ENCODE measurements at regions not wholly inside any gene's neighbourhood (a gene's known extent, or its start where the extent isn't known, plus 50 kb on each side); places are given as distances from the start of the nearest gene placed in this dataset.
A peak's percentile ranks its signal among the peaks of the same experiment; 100 is the strongest.
"Not testable (repeated sequence)": the region's sequence is repeated elsewhere in the genome, so short reads cannot be mapped to it uniquely, and the experiment has no call there.

DNA sequence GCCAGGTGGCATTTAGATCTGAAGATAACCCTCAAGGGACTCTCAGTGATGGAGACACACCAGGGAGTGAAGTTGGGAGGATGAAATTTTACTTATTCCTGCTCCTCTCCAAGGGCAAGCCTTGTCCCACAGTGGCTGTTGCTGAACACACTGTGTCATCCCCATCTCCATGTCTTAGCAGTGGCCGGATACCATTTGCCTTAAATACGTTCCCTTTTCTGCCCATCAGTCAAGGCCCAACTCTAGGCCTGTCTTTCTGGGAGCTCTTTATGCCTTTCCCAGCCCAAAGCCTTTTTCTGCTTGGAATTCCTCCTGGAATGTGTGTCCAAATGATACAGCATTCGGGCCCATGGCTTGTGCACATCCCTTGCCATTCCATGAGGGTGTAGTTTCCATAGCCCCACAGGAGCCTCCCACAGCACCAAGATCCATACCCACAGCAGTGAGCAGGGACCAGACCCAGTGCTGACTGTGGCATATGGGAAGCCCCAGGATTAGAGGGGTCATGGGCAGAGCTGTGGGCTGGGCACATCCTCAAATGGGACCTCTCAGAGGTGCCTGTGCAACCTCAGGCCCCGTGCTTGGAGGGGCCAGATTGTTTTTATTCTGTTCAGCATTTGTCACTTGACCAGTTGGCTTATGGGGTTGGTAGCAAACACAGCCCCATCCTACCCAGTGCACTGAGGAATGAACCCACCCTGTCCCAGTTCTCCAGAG is 63.7 kb upstream of the PRR23C start:
- no peak overlapping the region for H3K18ac ChIP-seq (ENCODE audit: low read length)
- H3K27me3 ChIP-seq (ENCODE audit: control insufficient read depth in 3 of 3, insufficient read depth in 3 of 3, low read depth in 1 of 3, low read length in 3 of 3), result peaks cover 0 to 4% (median 3%) of the 10 kb centered on the region in 3 experiments
- no peak overlapping the region for H3K14ac ChIP-seq (ENCODE audit: low read length)
- no peak overlapping the region for H2BK120ac ChIP-seq (ENCODE audit: low read depth, low read length)
- H3K4ac ChIP-seq (ENCODE audit: low read length), result no peak overlapping the region
- no peak overlapping the region for H3K27ac ChIP-seq (replicated peaks; ENCODE audit: low read length)
- no peak overlapping the region for H4K91ac ChIP-seq (ENCODE audit: low read depth, low read length, poor library complexity)
- H3K23ac ChIP-seq (ENCODE audit: low read depth, low read length, poor library complexity), result no peak overlapping the region
- DNase-seq (ENCODE audit: low spot score), result no peak
- H3K4me3 ChIP-seq (ENCODE audit: low read length in 2 of 2), result no peak overlapping the region
- H2AK5ac ChIP-seq (ENCODE audit: low read depth, low read length), result no peak overlapping the region
- H2BK12ac ChIP-seq (ENCODE audit: low read length), result no peak overlapping the region
- H4K8ac ChIP-seq (ENCODE audit: low read depth, low read length), result no peak overlapping the region
- H3K36me3 ChIP-seq (replicated peaks in 1 of 2; ENCODE audit: control insufficient read depth in 2 of 2, insufficient read depth in 2 of 2, low read length in 2 of 2), result no peaks in the 10 kb centered on the region
- no CpG with 5 or more reads among the region's 4 CpGs for WGBS, 2 donors (ENCODE audit: extremely low coverage in 2 of 2, insufficient read length in 2 of 2, insufficient replicate concordance in 1 of 2)
- no peak overlapping the region for H2AFZ ChIP-seq (ENCODE audit: low read length)
- H3K79me1 ChIP-seq (ENCODE audit: low read depth, low read length), result no peaks in the 10 kb centered on the region
- no peak overlapping the region for H2BK5ac ChIP-seq (ENCODE audit: low read length)
- H2BK15ac ChIP-seq (ENCODE audit: low read length), result no peak overlapping the region
- H3K4me1 ChIP-seq (ENCODE audit: control insufficient read depth in 2 of 2, insufficient read depth in 1 of 2, low read depth in 1 of 2, low read length in 2 of 2), result no peaks in the 10 kb centered on the region
- peak overlapping the region; percentile 26 for H3K9ac ChIP-seq (ENCODE audit: low read depth, low read length, poor library complexity)
- no peak overlapping the region for H3K4me2 ChIP-seq (ENCODE audit: insufficient read depth, low read length, poor library complexity, severe bottlenecking)
- H3K9me3 ChIP-seq (replicated peaks in 1 of 2; ENCODE audit: control insufficient read depth in 2 of 2, insufficient read depth in 1 of 2, low read depth in 1 of 2, low read length in 2 of 2), result no peaks in the 10 kb centered on the region

DNA sequence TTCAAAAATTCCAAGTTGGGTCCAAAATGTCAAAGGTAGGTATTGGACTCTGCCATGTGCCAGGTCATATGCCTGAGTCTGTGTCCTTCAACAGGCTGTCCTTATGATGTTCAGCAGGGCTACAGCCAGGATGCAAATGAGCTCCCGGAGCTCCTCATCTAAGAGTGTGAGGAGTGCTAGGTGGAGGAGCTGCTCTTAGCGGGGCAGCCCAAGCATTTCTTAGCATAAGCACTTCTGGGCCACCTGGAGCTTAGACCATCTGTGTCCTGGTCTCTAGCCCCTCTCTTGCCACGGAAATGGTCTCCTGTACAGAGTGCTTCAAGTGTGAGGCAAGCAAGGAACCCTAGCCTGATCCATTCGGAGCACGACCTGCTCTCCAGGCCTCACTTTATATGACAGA is 64.6 kb upstream of the PRR23C start:
- H2BK5ac ChIP-seq (ENCODE audit: low read length), result no peak overlapping the region
- no peaks in the 10 kb centered on the region for H3K9me3 ChIP-seq (replicated peaks in 1 of 2; ENCODE audit: control insufficient read depth in 2 of 2, insufficient read depth in 1 of 2, low read depth in 1 of 2, low read length in 2 of 2)
- H3K36me3 ChIP-seq (replicated peaks in 1 of 2; ENCODE audit: control insufficient read depth in 2 of 2, insufficient read depth in 2 of 2, low read length in 2 of 2), result no peaks in the 10 kb centered on the region
- no peak overlapping the region for H4K91ac ChIP-seq (ENCODE audit: low read depth, low read length, poor library complexity)
- no peak overlapping the region for H2BK15ac ChIP-seq (ENCODE audit: low read length)
- no peak overlapping the region for H2AK5ac ChIP-seq (ENCODE audit: low read depth, low read length)
- no peak overlapping the region for H3K9ac ChIP-seq (ENCODE audit: low read depth, low read length, poor library complexity)
- H3K27ac ChIP-seq (replicated peaks; ENCODE audit: low read length), result no peak overlapping the region
- no peak overlapping the region for H4K8ac ChIP-seq (ENCODE audit: low read depth, low read length)
- no peak overlapping the region for H3K23ac ChIP-seq (ENCODE audit: low read depth, low read length, poor library complexity)
- no CpG with 5 or more reads among the region's 5 CpGs for WGBS, 2 donors (ENCODE audit: extremely low coverage in 2 of 2, insufficient read length in 2 of 2, insufficient replicate concordance in 1 of 2)
- H3K4me2 ChIP-seq (ENCODE audit: insufficient read depth, low read length, poor library complexity, severe bottlenecking), result no peak overlapping the region
- no peaks in the 10 kb centered on the region for H3K79me1 ChIP-seq (ENCODE audit: low read depth, low read length)
- peaks cover 0 to 4% (median 3%) of the 10 kb centered on the region in 3 experiments for H3K27me3 ChIP-seq (ENCODE audit: control insufficient read depth in 3 of 3, insufficient read depth in 3 of 3, low read depth in 1 of 3, low read length in 3 of 3)
- H3K4me3 ChIP-seq (ENCODE audit: low read length in 2 of 2), result no peak overlapping the region
- H3K18ac ChIP-seq (ENCODE audit: low read length), result no peak overlapping the region
- DNase-seq (ENCODE audit: low spot score), result no peak
- H3K4me1 ChIP-seq (ENCODE audit: control insufficient read depth in 2 of 2, insufficient read depth in 1 of 2, low read depth in 1 of 2, low read length in 2 of 2), result no peaks in the 10 kb centered on the region
- H2BK120ac ChIP-seq (ENCODE audit: low read depth, low read length), result no peak overlapping the region
- no peak overlapping the region for H3K14ac ChIP-seq (ENCODE audit: low read length)
- no peak overlapping the region for H2BK12ac ChIP-seq (ENCODE audit: low read length)
- H2AFZ ChIP-seq (ENCODE audit: low read length), result no peak overlapping the region
- H3K4ac ChIP-seq (ENCODE audit: low read length), result no peak overlapping the region

DNA sequence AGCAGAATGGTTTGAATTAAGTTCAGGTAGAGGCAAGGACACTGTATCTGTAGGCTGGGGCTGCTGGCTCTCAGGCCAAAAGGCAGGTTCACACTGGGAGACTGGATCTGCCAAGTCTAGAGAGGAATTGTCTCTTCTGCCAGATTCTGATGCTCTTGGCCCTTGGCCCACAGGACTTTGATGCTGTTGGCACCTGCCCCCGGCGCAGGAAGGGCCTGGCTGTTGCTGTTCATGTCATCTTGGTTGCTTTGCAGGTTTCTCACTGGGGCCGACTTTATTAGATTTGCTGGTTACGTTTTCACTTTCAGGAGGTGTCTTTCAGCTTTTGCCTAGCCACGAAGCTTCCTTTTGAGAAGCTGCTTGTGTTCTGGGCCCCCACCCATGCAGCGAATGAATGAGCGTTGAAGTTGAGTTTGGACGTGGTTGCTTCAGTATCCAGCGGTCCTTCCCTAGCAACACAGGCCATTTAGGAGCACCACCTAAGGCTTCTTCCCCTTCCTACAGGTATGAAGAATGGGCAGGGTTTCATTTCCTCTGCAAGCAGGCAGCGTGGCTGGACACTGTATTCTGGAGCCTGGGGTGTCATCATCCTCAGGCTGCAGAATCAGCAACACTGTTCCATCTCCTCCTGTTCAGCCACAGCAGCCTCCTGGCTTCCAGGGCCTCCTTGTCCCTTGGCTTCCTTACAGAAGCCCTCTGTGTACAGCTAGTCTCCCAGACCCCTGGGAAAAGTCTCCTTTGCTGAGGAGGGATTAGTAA is 65.6 kb upstream of the PRR23C start:
- Histone ChIP-seq H3K27ac (replicated peaks; ENCODE audit: low read length) (no peak overlapping the region), H3K4me1 (ENCODE audit: control insufficient read depth in 2 of 2, insufficient read depth in 1 of 2, low read depth in 1 of 2, low read length in 2 of 2) (no peaks in the 10 kb centered on the region), H2AFZ (ENCODE audit: low read length) (no peak overlapping the region), H4K91ac (ENCODE audit: low read depth, low read length, poor library complexity) (no peak overlapping the region), H3K79me1 (ENCODE audit: low read depth, low read length) (no peaks in the 10 kb centered on the region), H3K14ac (ENCODE audit: low read length) (no peak overlapping the region), H4K8ac (ENCODE audit: low read depth, low read length) (no peak overlapping the region), H3K23ac (ENCODE audit: low read depth, low read length, poor library complexity) (no peak overlapping the region), H2BK5ac (ENCODE audit: low read length) (no peak overlapping the region), H3K4me3 (ENCODE audit: low read length in 2 of 2) (peak overlapping the region in 1 of 2 donors; percentile 32), H3K27me3 (ENCODE audit: control insufficient read depth in 3 of 3, insufficient read depth in 3 of 3, low read depth in 1 of 3, low read length in 3 of 3) (peaks cover 0 to 4% (median 3%) of the 10 kb centered on the region in 3 experiments), H2AK5ac (ENCODE audit: low read depth, low read length) (no peak overlapping the region), H3K4me2 (ENCODE audit: insufficient read depth, low read length, poor library complexity, severe bottlenecking) (no peak overlapping the region), H3K9me3 (replicated peaks in 1 of 2; ENCODE audit: control insufficient read depth in 2 of 2, insufficient read depth in 1 of 2, low read depth in 1 of 2, low read length in 2 of 2) (no peaks in the 10 kb centered on the region), H2BK12ac (ENCODE audit: low read length) (no peak overlapping the region), H2BK15ac (ENCODE audit: low read length) (no peak overlapping the region), H3K36me3 (replicated peaks in 1 of 2; ENCODE audit: control insufficient read depth in 2 of 2, insufficient read depth in 2 of 2, low read length in 2 of 2) (no peaks in the 10 kb centered on the region), H3K18ac (ENCODE audit: low read length) (no peak overlapping the region), H2BK120ac (ENCODE audit: low read depth, low read length) (no peak overlapping the region), H3K9ac (ENCODE audit: low read depth, low read length, poor library complexity) (no peak overlapping the region), H3K4ac (ENCODE audit: low read length) (no peak overlapping the region)
- no peak for DNase-seq (ENCODE audit: low spot score)
- WGBS, 2 donors (ENCODE audit: extremely low coverage in 2 of 2, insufficient read length in 2 of 2, insufficient replicate concordance in 1 of 2), result no CpG with 5 or more reads among the region's 10 CpGs

DNA sequence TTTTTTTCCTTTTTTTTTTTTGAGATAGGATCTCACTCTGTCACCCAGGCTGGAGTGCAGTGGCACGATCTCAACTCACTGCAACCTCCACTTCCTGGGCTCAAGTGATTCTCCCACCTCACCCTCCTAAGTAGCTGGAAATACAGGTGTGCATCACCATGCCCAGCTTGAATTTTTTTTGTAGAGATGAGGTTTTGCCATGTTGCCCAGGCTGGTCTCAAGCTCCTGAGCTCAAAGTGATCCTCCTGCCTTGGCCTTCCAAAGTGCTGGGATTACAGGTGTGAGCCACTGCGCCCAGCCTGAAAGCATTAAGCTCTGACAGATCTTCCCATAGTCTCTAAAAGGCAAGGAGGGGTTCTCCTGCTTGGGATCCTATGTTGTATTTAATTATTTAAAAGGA is 66.2 kb upstream of the PRR23C start:
- H3K9me3 ChIP-seq (replicated peaks in 1 of 2; ENCODE audit: control insufficient read depth in 2 of 2, insufficient read depth in 1 of 2, low read depth in 1 of 2, low read length in 2 of 2); H3K4me2 ChIP-seq (ENCODE audit: insufficient read depth, low read length, poor library complexity, severe bottlenecking); H3K4me1 ChIP-seq (ENCODE audit: control insufficient read depth in 2 of 2, insufficient read depth in 1 of 2, low read depth in 1 of 2, low read length in 2 of 2); H3K79me1 ChIP-seq (ENCODE audit: low read depth, low read length); H4K91ac ChIP-seq (ENCODE audit: low read depth, low read length, poor library complexity); H3K9ac ChIP-seq (ENCODE audit: low read depth, low read length, poor library complexity); H3K36me3 ChIP-seq (replicated peaks in 1 of 2; ENCODE audit: control insufficient read depth in 2 of 2, insufficient read depth in 2 of 2, low read length in 2 of 2); H4K8ac ChIP-seq (ENCODE audit: low read depth, low read length); H2AFZ ChIP-seq (ENCODE audit: low read length); H2BK5ac ChIP-seq (ENCODE audit: low read length); H2BK120ac ChIP-seq (ENCODE audit: low read depth, low read length); H2BK15ac ChIP-seq (ENCODE audit: low read length); H3K23ac ChIP-seq (ENCODE audit: low read depth, low read length, poor library complexity); H3K4ac ChIP-seq (ENCODE audit: low read length); H2AK5ac ChIP-seq (ENCODE audit: low read depth, low read length); H3K14ac ChIP-seq (ENCODE audit: low read length); DNase-seq (ENCODE audit: low spot score); H3K27me3 ChIP-seq (ENCODE audit: control insufficient read depth in 3 of 3, insufficient read depth in 3 of 3, low read depth in 1 of 3, low read length in 3 of 3); H3K27ac ChIP-seq (replicated peaks; ENCODE audit: low read length); H2BK12ac ChIP-seq (ENCODE audit: low read length); H3K4me3 ChIP-seq (ENCODE audit: low read length in 2 of 2); H3K18ac ChIP-seq (ENCODE audit: low read length): not testable (repeated sequence)
- WGBS, 2 donors (ENCODE audit: extremely low coverage in 2 of 2, insufficient read length in 2 of 2, insufficient replicate concordance in 1 of 2), result no CpG with 5 or more reads among the region's 2 CpGs

All from neuronal stem cell (in vitro differentiated cells).